ENCODE measurements at regions not wholly inside any gene's neighbourhood (a gene's known extent, or its start where the extent isn't known, plus 50 kb on each side); places are given as distances from the start of the nearest gene placed in this dataset.

- H3K4me3 Mint-ChIP-seq (ENCODE audit: unreplicated experiment): no peak overlapping the region
- no peak for TF ChIP-seq CTCF (IDR thresholded peaks at IDR 0.05)
- no peak overlapping the region for H3K27ac Mint-ChIP-seq (ENCODE audit: unreplicated experiment)
- no peaks in the 10 kb centered on the region for H3K27me3 Mint-ChIP-seq (ENCODE audit: unreplicated experiment)
- H3K4me1 Mint-ChIP-seq (ENCODE audit: unreplicated experiment): peaks cover 20% of the 10 kb centered on the region
- no peaks in the 10 kb centered on the region for H3K9me3 Mint-ChIP-seq (ENCODE audit: unreplicated experiment)
- H3K36me3 Mint-ChIP-seq (ENCODE audit: unreplicated experiment): no peaks in the 10 kb centered on the region
- no peak for DNase-seq (ENCODE audit: extremely low spot score, unreplicated experiment)
Observed at GRCh38 chr4:53921856-53922255, 142.5 kb downstream of the CHIC2 start.

GRCh38 chr4:53920883-53921282, 143.5 kb downstream of the CHIC2 start:
- H3K27ac Mint-ChIP-seq (ENCODE audit: unreplicated experiment): no peak overlapping the region
- no peaks in the 10 kb centered on the region for H3K27me3 Mint-ChIP-seq (ENCODE audit: unreplicated experiment)
- no peak for TF ChIP-seq CTCF (IDR thresholded peaks at IDR 0.05)
- no peaks in the 10 kb centered on the region for H3K36me3 Mint-ChIP-seq (ENCODE audit: unreplicated experiment)
- no peaks in the 10 kb centered on the region for H3K9me3 Mint-ChIP-seq (ENCODE audit: unreplicated experiment)
- peaks cover 28% of the 10 kb centered on the region for H3K4me1 Mint-ChIP-seq (ENCODE audit: unreplicated experiment)
- no peak overlapping the region for H3K4me3 Mint-ChIP-seq (ENCODE audit: unreplicated experiment)
- DNase-seq (ENCODE audit: extremely low spot score, unreplicated experiment): no peak

- Mint-ChIP-seq H3K4me1 (ENCODE audit: unreplicated experiment) (peaks cover 29% of the 10 kb centered on the region), H3K4me3 (ENCODE audit: unreplicated experiment) (no peak overlapping the region), H3K9me3 (ENCODE audit: unreplicated experiment) (no peaks in the 10 kb centered on the region), H3K36me3 (ENCODE audit: unreplicated experiment) (no peaks in the 10 kb centered on the region), H3K27me3 (ENCODE audit: unreplicated experiment) (no peaks in the 10 kb centered on the region), H3K27ac (ENCODE audit: unreplicated experiment) (peak overlapping the region; percentile 16)
- no peak for TF ChIP-seq CTCF (IDR thresholded peaks at IDR 0.05)
- DNase-seq (ENCODE audit: extremely low spot score, unreplicated experiment): no peak
Observed at GRCh38 chr4:53920116-53920515, 144.3 kb downstream of the CHIC2 start.

- no peak overlapping the region for H3K27ac Mint-ChIP-seq (ENCODE audit: unreplicated experiment)
- peaks cover 27% of the 10 kb centered on the region for H3K4me1 Mint-ChIP-seq (ENCODE audit: unreplicated experiment)
- no peaks in the 10 kb centered on the region for H3K9me3 Mint-ChIP-seq (ENCODE audit: unreplicated experiment)
- H3K36me3 Mint-ChIP-seq (ENCODE audit: unreplicated experiment): no peaks in the 10 kb centered on the region
- no peak for DNase-seq (ENCODE audit: extremely low spot score, unreplicated experiment)
- H3K4me3 Mint-ChIP-seq (ENCODE audit: unreplicated experiment): no peak overlapping the region
- H3K27me3 Mint-ChIP-seq (ENCODE audit: unreplicated experiment): no peaks in the 10 kb centered on the region
- no peak for TF ChIP-seq CTCF (IDR thresholded peaks at IDR 0.05)
Observed at GRCh38 chr4:53919535-53919934, 144.9 kb downstream of the CHIC2 start.

- H3K9me3 Mint-ChIP-seq (ENCODE audit: unreplicated experiment): no peaks in the 10 kb centered on the region
- H3K27me3 Mint-ChIP-seq (ENCODE audit: unreplicated experiment): no peaks in the 10 kb centered on the region
- no peak overlapping the region for H3K4me3 Mint-ChIP-seq (ENCODE audit: unreplicated experiment)
- no peak for TF ChIP-seq CTCF (IDR thresholded peaks at IDR 0.05)
- DNase-seq (ENCODE audit: extremely low spot score, unreplicated experiment): no peak
- no peak overlapping the region for H3K27ac Mint-ChIP-seq (ENCODE audit: unreplicated experiment)
- H3K36me3 Mint-ChIP-seq (ENCODE audit: unreplicated experiment): no peaks in the 10 kb centered on the region
- peaks cover 21% of the 10 kb centered on the region for H3K4me1 Mint-ChIP-seq (ENCODE audit: unreplicated experiment)
Observed at GRCh38 chr4:53917729-53918128, 146.7 kb downstream of the CHIC2 start.
